Germinal center (tissue), 1 donor: ENCODE measurements at regions not wholly inside any gene's neighbourhood (a gene's known extent, or its start where the extent isn't known, plus 50 kb on each side); places are given as distances from the start of the nearest gene placed in this dataset.

Source experiments
- DNase-seq: peaks from one replicate; pipeline ENCODE4 v3.0.0; 2012; ENCODE audit warnings: mixed read lengths, low spot score

DNA sequence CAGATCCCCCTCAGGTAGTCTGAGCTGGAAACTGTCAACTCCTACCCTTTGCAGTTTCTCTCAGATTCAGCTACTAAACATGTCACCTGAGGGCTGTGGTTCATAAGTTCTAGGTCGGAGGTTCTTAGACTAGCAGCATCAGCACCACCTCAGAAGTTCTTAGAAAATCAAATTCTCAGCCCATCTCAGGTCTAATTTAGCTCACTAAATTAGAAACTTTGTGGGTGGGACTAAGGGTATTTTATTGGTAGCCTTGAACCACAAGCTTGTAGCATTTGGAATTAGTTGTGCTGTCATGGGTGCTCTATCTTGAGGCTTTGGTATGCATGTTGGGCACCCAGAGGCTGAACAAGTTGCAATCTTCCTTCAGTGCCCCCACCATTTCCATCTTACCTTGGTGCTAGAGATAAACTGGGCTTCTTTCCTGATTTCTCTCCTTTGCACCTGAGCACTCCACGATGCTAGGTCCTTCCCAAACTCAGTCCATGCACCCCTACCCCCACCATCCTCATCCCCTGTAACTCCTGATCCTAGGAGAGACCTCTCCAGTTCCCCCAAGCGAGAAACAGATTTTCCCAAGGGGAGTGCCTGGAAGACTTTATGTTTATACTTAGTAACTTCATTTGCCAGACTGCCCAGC lies 54.2 kb downstream of the S1PR1 start:
- DNase-seq, result no peak

DNA sequence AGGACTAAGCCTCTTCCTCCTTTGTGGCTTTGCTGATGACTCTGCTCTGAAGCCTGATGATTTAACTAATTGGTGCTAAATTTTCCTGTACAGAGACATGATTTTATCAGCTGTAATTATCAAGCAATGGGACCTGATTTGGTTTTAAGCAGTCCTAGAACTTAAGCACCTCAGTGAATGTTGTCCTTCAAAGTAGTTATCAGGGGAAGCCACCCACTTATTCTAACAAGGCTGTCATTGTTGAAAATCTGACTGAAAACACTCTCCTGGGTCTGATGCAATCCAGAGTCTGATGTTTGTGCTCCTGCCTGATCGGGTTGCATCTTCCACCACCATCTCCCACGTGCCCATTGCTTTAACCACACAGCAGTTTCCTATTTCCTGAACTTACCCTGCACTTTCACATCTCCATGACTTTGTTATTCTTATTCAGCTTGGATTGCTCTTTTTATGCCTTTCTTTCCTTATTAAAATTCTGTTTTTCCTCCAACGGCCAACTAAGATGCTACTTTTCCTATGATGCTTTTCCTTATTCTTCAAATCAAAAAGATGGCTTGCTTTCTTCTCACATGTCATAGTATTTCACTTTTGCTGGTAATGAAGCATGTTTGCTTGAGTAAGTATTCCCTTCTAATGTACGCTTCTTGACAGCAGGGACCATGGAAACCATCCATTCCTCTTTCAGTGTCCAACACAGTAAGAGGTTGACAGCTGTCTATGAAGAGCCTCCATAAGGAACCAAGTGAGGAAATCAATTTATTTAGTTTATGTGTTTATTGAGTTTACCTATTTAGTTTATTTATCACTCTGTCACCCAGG lies 55.0 kb downstream of the S1PR1 start:
- no peak for DNase-seq

DNA sequence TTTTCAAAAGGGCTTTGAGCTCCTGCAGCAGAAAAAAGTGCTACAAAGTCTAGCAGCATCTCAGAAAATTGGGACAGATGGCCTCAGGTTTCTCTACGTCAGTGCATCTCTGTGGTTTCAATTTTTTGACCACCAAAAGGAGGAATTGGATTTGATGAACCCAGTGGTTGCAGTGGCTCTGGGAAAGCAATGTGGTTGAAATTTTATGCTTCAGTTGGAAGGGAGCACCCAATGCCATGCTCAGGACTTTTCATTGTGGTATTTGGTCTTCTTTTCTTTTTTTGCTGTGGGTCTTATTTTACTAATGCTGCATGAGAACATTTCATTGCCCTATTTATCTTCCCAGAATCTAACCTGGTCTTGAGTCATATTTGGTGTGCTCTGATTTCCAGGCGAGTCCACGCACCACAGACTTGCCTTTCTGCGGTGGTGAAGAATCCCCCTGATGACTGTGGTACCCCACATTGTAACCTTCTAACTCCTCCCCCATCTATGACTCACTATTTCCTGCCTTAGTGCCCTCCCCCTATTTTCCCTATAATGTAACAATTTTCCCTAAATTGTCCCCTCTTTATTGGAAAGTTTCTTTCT lies 56.7 kb downstream of the S1PR1 start:
- DNase-seq, result no peak

DNA sequence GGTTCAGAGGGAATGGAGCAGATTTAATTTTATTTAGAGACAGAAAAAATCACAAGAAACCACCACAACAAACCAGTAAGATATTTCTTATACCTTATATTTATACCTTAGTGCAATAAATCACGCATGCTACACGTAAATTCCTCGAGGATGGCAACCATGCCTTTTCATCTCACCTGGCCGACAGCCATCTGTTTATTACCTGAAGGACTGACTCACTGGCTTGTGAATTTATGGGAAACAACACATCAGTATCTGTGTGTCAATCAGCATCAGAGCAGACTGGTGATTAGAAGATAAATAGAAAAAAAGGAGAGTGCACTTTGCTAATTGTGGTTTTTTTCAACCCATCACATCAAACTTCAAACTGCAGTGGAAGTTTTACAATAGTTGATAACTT lies 58.4 kb downstream of the S1PR1 start:
- no peak for DNase-seq

DNA sequence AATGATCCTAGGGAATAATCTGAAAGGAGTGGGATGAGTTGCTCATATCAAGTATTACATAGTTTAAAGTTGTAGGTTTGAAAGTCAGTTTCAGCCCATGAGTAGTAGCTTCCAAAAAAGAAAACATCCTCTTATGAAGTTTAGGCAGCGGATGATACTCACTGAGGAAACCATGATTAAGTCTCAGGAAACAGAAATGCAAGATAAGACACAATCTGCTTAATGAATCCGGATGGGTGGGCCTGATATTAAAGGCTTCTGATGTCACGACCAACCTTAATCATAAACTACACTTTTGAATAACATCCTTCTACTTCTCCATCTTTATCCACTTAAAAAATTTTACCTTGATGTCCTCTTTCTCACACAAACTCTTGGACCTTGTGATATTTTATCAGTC lies 61.8 kb downstream of the S1PR1 start:
- no peak for DNase-seq

DNA sequence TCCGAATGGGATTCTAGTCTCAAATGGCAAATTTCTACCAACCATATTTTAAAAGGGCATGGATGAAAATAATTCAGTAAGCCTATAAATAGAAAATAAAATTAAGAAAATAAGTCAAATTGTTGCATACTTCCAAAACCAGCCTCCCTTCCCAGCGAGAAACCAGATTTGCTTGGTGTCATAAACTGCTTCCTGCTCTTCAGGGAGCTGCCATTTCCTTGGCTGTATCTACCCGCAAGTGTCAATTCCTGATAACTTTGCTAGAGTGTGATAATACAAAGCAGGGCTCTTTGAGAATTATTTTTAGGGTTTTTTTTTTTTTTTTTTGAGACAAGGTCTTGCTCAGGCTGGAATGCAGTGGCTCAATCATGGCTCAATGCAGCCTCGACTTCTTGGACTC lies 62.3 kb downstream of the S1PR1 start:
- no peak for DNase-seq

DNA sequence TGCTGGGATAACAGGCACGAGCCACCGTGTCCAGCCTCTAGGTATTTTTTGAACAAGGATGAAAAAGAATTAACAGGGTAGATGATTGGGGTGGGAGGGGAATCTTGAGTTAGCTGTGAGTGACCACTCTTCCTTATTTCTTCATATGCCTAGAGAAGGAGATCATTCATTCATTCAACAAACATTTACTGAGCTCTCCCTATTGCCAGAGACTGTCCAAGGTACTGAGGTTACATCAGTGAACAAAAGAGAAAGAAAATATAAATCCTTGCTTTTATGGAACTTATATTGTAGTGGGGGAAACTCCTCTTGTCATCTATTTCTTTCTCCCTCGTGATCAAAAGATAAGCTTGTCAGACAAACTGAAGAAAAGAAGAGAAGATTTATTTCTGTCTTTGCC lies 62.9 kb downstream of the S1PR1 start:
- no peak for DNase-seq

DNA sequence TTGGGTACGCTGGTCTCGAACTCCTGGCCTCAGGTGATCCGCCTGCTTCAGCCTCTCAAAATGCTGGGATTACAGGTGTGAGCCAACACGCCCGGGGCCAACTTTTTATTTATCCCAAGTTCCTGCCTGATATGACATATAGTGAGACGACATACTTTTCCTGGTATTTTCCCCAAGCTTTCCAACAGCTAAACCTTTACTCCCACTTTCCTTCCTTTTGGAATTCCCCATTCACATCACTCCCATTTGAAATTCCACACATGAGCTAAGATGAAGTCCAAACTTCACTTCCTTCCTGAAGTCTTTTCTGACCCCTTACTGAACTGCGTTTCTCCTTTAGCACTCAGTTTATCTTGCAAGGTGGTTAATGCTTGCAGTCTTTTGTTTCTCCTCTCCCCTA lies 64.1 kb downstream of the S1PR1 start:
- no peak for DNase-seq

DNA sequence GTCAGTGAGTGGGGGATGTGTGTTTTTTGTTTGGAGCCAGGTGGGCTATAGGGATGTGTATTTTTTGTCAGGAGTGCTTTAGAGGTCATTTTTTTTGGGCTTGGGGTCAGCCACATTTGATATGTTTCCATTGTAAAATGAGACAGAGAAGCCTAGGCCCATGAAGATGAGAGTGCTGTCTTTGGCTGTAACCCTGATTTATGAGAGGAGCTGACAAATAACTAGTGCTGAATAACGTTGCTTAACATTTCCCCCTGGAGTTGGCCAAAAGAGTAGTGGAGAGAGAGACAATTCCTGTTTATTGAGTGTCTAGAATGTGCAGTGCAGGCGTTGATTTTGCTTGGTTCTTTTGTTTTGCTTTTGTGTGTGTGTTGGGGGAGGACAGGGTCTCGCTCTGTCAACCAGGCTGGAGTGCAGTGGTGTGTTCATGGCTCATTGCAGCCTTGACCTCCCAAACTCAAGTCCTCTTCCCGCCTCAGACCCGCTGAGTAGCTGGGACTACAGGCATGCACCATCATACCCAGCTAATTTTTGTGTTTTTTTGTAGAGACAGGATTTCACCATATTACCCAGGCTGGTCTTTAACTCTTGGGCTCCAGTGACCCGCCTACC lies 64.7 kb downstream of the S1PR1 start:
- no peak for DNase-seq

DNA sequence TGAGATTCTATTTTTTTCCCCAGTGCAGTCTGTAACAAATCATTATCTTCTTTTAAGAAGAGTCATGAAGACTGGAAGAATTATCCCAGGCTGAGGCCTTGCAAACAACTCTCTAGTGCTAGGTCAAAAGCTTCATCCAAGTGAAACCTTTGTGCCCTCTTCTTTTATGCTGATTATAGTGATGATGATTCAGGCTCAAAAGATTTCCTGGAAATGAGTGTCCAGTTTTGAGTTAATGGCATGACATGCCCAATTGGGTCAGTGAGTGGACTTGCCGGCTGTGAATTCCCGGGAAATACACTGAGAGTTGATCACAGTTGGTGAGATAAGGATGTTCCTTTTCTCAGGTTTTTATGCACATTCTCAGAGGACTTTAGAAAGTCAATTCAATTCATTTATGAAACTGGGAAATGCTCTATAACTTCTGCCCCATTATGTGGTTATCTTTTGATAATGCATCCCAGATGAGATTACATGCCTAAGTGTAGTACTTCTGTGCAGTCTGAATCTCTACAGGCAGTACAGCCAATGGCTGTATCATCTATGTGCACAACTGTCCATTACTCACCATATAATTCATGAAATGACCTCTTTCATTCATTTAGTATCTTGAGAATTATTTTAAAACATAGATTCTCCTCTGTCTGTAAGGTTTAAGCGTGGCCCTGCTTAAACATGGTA lies 66.2 kb downstream of the S1PR1 start:
- DNase-seq, result no peak

DNA sequence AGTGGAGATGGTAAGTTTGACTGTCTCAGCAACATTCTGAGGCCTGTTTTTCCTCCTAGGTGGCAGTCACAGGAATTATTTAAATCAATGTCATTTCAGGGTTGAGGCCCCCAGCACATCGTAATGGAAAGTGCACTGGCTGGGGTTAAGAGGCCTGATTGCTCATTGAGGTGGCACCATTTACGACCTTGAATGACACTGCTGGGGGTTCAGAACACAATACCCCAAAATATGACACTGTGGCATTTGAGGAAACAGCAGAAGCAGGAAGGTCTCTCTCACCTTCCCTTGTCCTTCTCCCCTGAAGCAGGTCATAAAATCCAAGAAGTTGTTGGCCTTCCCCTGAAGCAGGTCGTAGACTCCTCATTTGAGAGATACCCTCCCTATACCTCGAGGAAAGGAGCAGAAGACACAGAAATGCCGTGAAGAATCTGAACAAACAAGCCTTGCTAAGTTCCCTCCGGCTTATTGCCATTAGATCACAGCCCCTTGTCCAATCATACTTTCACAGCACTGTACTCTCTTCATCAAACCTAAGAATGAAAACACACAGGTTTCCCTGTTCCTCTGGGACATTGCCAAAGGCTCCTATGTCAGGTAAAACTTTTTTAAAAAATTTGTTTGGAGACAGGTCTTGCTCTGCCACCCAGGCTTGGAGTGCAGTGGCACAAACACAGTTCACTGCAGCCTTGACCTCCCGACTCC lies 71.3 kb downstream of the S1PR1 start:
- DNase-seq, result no peak

DNA sequence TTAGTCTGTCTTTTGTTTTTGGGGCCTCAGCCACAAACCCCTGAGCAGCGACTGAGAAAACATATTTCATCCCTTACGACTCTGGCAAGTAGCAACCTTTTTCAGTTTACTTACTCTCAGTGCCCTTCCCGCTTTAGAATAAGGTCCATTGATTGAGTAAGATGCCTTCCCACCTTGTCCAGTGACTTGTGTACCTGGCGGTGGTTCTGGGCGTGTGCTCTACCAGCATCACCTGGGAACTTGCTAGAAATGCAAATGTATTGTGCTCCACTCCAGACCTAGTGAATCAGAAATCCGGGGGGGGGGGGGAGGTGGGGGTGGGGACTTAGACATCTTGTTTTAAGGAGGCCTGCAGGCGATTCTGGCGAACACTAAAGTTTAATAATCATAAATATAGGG lies 72.1 kb downstream of the S1PR1 start:
- DNase-seq, result no peak

DNA sequence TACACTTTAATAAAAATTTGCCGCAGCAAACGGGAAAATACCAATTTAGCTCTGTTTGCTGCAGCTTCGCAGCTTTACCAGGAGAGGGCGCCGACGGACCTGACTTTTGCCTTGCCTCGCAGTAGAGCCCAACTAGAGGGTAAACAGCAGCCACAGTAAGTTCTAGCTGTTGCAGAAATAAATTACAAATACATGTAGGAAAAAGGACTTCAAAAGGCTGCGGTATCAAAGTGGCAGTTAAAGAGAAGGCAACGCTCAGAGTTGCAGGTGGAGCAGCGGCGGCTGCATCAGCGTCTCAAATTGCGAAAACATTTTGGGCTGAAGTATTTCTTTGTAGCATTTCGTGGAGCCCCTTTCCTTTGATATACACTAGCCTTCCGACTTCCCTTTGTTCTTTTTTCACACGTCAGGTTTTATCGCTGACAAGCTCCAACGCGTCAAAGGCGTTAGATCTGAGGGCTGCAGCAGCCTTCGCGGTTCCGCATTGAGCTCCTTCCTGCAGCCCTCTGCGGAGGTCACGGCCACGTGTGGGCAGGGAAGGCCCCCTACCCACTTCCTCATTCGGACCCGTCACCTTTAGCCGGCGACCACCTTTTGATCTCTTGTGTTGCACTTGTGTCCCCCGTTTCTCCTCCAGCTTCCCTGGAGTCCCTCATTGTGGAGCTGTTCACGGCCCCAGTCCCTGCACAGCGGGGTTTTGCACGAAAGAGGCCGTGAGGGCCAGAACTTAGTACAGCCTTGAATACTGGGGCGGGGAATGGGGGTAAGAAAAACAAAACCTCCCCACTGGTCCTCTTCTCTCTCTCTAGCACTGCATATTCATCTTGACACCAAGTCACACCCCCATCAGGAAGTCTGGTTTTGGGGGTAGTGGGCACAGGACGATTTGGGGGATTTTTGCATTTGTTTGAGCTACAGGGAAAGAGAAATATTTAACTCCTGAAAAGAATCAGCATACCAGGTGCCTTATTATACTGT lies 72.8 kb downstream of the S1PR1 start:
- DNase-seq, result peak; percentile 58

DNA sequence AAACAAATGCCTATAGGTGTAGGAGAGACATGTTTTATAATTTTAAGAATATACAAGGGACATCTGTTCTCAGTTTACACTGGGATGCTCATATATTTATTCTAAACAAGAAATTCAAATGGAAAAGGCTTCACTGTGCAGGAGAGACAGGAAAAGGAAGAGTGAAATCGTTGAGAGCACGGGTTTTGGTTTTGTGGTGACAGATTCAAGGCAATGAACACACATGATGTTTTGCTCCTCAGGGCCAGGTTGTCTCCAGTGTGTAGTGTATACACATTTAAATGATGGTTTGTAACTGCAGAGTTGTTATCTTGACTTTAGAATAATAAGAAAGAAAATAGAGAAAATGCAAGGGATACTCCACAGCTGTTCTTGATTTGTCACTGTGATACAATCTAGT lies 73.7 kb downstream of the S1PR1 start:
- no peak for DNase-seq

DNA sequence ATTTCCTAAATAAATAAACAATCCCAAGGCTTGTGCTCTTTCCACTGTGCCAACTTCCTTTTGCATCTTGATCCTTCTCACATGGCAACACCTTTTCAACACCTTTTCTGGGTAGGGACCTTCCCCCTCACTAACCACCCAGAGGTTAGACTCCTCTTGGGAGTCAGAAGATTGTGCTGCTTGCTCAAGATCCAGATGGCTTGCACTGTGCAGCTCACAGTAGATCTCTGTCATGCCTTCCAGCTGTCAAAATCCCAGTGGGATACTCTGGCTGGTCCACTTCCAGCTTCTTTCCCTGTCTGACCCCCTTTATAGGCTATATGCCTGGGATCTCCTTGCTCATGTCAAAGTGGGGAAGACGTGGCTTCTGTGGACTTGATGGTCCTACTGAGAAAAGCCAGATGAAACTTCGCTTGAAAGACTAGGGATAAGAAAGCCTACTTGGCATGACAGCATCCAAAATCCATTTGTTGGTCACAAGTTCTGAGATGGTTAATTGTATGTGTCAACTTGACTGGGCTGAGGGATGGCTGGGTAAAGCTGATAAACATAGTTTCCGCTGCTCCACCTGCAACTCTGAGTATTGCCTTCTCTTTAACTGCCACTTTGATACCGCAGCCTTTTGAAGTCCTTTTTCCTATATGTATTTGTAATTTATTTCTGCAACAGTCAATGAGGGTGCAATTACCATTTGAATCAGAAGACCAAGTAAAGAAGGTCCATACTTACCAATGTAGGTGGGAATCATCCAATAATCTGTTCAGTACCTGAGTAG lies 74.5 kb downstream of the S1PR1 start:
- DNase-seq, result no peak

DNA sequence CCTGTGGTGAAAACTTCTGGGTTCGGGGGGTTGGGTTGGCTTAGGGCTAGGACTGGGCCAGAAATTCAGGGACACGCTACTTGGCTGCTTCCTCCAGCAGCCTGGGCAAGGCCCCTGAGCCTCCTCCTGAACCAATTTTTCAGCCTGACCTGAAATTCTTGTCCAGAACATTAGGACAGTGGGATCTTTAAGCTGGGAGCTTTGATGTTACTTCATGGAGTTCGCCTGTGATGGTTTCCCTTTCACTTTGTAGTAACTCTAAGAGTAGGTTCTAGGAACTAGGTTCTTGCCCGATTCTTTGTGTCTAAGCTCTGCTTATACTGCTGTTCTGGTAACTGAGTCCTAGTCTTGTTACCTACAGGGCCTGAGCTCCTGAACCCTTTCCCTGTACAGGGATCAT lies 75.3 kb downstream of the S1PR1 start:
- no peak for DNase-seq

DNA sequence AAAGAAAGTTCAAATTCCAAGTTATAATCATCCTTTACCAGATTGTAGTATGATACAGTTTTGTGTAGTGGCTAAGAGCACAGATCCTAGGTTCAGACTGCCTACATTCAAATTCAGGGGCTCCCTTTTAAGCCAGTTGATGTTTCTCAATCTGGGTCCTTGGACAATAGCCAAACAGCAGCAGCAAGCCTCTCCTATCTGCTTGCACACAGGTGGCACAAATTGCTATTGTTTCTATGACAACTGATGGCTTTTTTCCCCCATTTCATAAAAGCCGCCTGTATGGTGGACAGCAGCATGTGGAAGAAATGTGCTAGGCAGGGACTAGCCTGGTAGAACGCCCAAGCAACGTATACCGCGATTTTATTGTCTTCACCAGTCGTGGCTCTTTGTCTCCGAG lies 76.5 kb downstream of the S1PR1 start:
- DNase-seq, result no peak

DNA sequence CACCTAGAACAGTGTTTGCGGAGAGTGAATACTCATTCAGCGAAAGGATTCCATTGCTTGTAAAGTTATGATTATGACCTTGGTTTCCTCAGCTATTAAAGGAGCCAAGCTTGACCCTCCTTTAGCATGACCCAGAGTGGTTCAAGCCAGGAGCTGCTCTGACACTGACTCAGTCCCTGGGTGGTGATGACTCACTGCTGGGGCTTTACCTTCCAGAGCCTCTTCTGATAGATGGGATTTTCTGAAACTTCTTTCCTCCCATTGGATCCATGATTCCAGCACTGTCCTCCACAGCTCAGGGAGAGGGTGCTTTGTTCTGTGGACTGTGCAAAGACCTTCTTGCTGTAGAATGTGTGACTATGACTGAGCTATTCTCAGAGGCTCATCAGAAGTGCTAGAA lies 77.4 kb downstream of the S1PR1 start:
- DNase-seq, result no peak

DNA sequence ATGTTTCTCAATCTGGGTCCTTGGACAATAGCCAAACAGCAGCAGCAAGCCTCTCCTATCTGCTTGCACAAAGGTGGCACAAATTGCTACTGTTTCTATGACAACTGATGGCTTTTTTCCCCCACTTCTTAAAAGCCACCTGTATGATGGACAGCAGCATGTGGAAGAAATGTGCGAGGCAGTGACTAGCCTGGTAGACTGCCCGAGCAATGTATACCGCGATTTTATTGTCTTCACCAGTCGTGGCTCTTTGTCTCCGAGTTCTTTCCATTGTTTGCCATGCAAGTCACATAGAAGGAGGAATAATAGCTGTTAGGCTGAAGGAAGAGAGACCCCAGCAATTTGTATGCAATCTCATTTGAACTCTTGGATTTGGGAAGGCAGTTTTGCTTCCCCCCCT lies 79.4 kb downstream of the S1PR1 start:
- DNase-seq, result no peak

DNA sequence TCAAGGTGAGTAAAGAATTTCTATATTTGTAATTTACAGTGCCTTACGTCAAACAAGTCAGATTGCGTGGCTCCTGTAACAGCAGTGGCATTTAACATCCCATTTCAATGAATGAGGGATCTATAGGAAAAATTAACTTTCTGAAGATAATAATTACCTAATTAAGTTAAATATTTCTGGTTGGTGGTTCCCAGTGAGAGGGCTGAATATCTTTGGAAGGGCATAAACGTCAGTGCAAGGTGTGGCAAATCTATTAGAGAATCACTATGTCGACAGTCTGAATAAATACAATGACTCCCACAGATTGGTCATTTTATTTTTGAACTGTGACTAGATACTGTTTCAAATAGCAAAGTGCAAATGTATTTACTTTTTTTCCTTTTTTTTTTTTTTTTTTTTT lies 80.0 kb downstream of the S1PR1 start:
- no peak for DNase-seq
